ENCODE measurements at regions not wholly inside any gene's neighbourhood (a gene's known extent, or its start where the extent isn't known, plus 50 kb on each side); places are given as distances from the start of the nearest gene placed in this dataset.
"Not testable (repeated sequence)": the region's sequence is repeated elsewhere in the genome, so short reads cannot be mapped to it uniquely, and the experiment has no call there.

DNA sequence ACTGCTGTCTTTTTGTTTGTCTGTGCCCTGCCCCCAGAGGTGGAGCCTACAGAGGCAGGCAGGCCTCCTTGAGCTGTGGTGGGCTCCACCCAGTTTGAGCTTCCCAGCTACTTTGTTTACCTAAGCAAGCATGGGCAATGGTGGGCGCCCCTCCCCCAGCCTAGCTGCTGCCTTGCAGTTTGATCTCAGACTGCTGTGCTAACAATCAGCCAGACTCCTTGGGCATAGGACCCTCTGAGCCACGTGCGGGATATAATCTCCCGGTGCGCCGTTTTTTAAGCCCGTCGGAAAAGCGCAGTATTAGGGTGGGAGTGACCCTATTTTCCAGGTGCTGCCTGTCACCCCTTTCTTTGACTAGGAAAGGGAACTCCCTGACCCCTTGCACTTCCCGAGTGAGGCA lies 81.1 kb upstream of the ANKRD30A start:
- TF ChIP-seq, protein P1, sequence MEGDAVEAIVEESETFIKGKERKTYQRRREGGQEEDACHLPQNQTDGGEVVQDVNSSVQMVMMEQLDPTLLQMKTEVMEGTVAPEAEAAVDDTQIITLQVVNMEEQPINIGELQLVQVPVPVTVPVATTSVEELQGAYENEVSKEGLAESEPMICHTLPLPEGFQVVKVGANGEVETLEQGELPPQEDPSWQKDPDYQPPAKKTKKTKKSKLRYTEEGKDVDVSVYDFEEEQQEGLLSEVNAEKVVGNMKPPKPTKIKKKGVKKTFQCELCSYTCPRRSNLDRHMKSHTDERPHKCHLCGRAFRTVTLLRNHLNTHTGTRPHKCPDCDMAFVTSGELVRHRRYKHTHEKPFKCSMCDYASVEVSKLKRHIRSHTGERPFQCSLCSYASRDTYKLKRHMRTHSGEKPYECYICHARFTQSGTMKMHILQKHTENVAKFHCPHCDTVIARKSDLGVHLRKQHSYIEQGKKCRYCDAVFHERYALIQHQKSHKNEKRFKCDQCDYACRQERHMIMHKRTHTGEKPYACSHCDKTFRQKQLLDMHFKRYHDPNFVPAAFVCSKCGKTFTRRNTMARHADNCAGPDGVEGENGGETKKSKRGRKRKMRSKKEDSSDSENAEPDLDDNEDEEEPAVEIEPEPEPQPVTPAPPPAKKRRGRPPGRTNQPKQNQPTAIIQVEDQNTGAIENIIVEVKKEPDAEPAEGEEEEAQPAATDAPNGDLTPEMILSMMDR (IDR thresholded peaks at IDR 0.05 in 4 of 5, conservative IDR thresholded peaks at IDR 0.05 in 1 of 5) = not testable (repeated sequence)
- TF ChIP-seq POLR2A (IDR thresholded peaks at IDR 0.05) = not testable (repeated sequence)

Data from gastrocnemius medialis (tissue), 4 donors.